HepG2 (cell line): ENCODE measurements at regions not wholly inside any gene's neighbourhood (a gene's known extent, or its start where the extent isn't known, plus 50 kb on each side); places are given as distances from the start of the nearest gene placed in this dataset.
A peak's percentile ranks its signal among the peaks of the same experiment; 100 is the strongest.

ENCODE experiments used
- CAMTA2 ChIP-seq: sonication (generic); formaldehyde crosslinking; IDR thresholded peaks from 2 replicates; pipeline ENCODE4 v1.4.0; 2020; ENCODE audit warnings: mild to moderate bottlenecking, missing genetic modification reagents, borderline replicate concordance
- CENPX ChIP-seq: sonication (generic); formaldehyde crosslinking; IDR thresholded peaks from 2 replicates; pipeline ENCODE4 v1.9.0; 2021; ENCODE audit warnings: mild to moderate bottlenecking, missing genetic modification reagents, moderate library complexity
- DNMT1 ChIP-seq: sonication (generic); formaldehyde crosslinking; IDR thresholded peaks from 2 replicates; pipeline ENCODE4 v1.5.1; 2020; ENCODE audit warnings: mild to moderate bottlenecking, missing genetic modification reagents
- ERF ChIP-seq: IDR thresholded peaks from 2 replicates; pipeline ENCODE4 v1.6.1; 2018; ENCODE audit warnings: missing biosample characterization, missing genetic modification reagents
- ETV5 ChIP-seq: IDR thresholded peaks from 2 replicates; pipeline ENCODE4 v1.6.1; 2018; ENCODE audit warnings: missing biosample characterization, missing genetic modification reagents, inconsistent platforms, borderline replicate concordance
- FOXO1 ChIP-seq: sonication (generic); formaldehyde crosslinking; IDR thresholded peaks from 2 replicates; pipeline ENCODE4 v1.4.0; 2020; ENCODE audit warnings: missing genetic modification reagents
- HMG20B ChIP-seq: conservative IDR thresholded peaks from 2 replicates; pipeline ENCODE4 v1.6.1; 2016; ENCODE audit warnings: missing genetic modification reagents, missing compliant biosample characterization
- IKZF4 ChIP-seq: sonication (generic); formaldehyde crosslinking; IDR thresholded peaks from 2 replicates; pipeline ENCODE4 v1.5.1; 2020; ENCODE audit warnings: borderline replicate concordance, mild to moderate bottlenecking, low read depth, missing genetic modification reagents; ENCODE audit errors: not compliant biosample characterization
- IRF2 ChIP-seq: IDR thresholded peaks from 2 replicates; pipeline ENCODE4 v1.6.1; 2018; ENCODE audit warnings: missing genetic modification reagents, missing compliant biosample characterization
- MTA1 ChIP-seq: sonication (generic); formaldehyde crosslinking; IDR thresholded peaks from 2 replicates; pipeline ENCODE4 v1.4.0; 2020; ENCODE audit warnings: missing genetic modification reagents, mild to moderate bottlenecking, borderline replicate concordance
- MTF1 ChIP-seq: sonication (generic); formaldehyde crosslinking; IDR thresholded peaks from 2 replicates; pipeline ENCODE4 v1.5.0; 2020; ENCODE audit warnings: missing genetic modification reagents
- PAWR ChIP-seq: sonication (generic); formaldehyde crosslinking; IDR thresholded peaks from 2 replicates; pipeline ENCODE4 v1.4.0; 2020; ENCODE audit warnings: missing genetic modification reagents, mild to moderate bottlenecking, borderline replicate concordance
- PHF20 ChIP-seq: sonication (generic); formaldehyde crosslinking; IDR thresholded peaks from 2 replicates; pipeline ENCODE4 v1.5.0; 2020; ENCODE audit warnings: mild to moderate bottlenecking, missing genetic modification reagents
- THYN1 ChIP-seq: sonication (generic); formaldehyde crosslinking; IDR thresholded peaks from 2 replicates; pipeline ENCODE4 v1.8.1; 2023; ENCODE audit warnings: low read depth, mild to moderate bottlenecking, moderate library complexity, missing genetic modification reagents, borderline replicate concordance
- ZMYM3 ChIP-seq: sonication (generic); formaldehyde crosslinking; IDR thresholded peaks from 2 replicates; pipeline ENCODE4 v1.5.1; 2020; ENCODE audit warnings: mild to moderate bottlenecking, missing genetic modification reagents
- ZNF335 ChIP-seq: sonication (generic); formaldehyde crosslinking; IDR thresholded peaks from 2 replicates; pipeline ENCODE4 v1.4.0; 2020; ENCODE audit warnings: missing genetic modification reagents
- ZNF350 ChIP-seq: sonication (generic); formaldehyde crosslinking; IDR thresholded peaks from 2 replicates; pipeline ENCODE4 v1.4.0; 2020; ENCODE audit warnings: mild to moderate bottlenecking, low read depth, missing genetic modification reagents, borderline replicate concordance
- ZNF441 ChIP-seq: sonication (generic); formaldehyde crosslinking; IDR thresholded peaks from 2 replicates; pipeline ENCODE4 v1.7.0; 2021; ENCODE audit warnings: missing genetic modification reagents, borderline replicate concordance
- ZNF552 ChIP-seq: sonication (generic); formaldehyde crosslinking; IDR thresholded peaks from 2 replicates; pipeline ENCODE4 v1.9.0; 2022; ENCODE audit warnings: missing genetic modification reagents, mild to moderate bottlenecking, borderline replicate concordance
- ZNF605 ChIP-seq: sonication (generic); formaldehyde crosslinking; IDR thresholded peaks from 2 replicates; pipeline ENCODE4 v1.8.0; 2022; ENCODE audit warnings: mild to moderate bottlenecking, missing genetic modification reagents
- ZSCAN21 ChIP-seq: sonication (generic); formaldehyde crosslinking; IDR thresholded peaks from 2 replicates; pipeline ENCODE4 v1.8.0; 2022; ENCODE audit warnings: mild to moderate bottlenecking, missing genetic modification reagents, moderate library complexity, borderline replicate concordance
- ZXDC ChIP-seq: sonication (generic); formaldehyde crosslinking; IDR thresholded peaks from 2 replicates; pipeline ENCODE4 v1.5.0; 2020; ENCODE audit warnings: mild to moderate bottlenecking, missing genetic modification reagents
- TF ChIP-seq, protein P1 (sequence below): sonication (generic); formaldehyde crosslinking; IDR thresholded peaks from 2 replicates; pipeline ENCODE4 v1.9.0; 2022; ENCODE audit warnings: missing genetic modification reagents, mild to moderate bottlenecking, borderline replicate concordance

DNA sequence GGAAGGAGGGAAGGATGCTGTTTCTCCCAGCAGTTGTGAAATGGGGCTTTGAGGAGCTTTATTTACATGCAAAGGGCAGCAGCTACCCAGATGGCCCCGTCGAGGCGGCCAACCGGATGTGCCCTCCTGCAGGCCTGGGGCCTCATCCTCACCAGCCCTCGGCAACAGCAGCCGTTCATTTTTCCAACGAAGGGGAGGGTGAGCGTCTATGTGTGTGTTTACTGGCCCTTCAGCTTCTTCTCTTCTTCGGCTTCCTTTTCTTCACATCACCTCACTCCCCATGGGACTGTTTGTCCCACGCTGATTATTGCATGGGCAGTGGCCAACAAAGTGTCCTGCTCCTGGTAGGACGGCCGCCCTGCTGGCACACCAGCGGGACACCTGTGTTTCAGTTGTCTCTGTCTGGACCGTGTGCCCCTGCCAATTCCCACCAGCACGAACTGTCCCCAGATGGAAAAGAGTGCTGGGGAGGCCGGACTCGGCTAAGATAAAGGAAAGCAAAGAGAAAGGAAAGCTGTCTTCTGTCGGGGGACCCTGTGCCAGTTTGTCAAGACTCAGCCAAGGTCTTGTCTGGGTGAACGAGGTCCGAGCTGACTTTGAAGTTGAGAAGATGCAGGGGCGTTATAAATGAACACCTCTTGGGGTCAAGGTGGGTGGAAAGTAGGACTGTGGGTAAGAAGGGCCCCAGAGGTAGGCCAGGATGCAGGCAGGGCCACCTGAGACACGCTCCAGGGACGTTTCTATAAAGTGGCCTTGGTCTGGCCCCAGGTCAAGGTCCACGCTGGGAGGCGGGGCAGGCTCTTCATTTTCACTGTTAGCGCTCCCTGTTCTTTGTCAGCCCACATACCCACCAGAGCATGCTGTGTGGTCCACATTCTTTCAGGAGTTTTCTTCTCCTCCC lies 57.0 kb downstream of the FAM50B start (continued):
- TF ChIP-seq, protein P1, sequence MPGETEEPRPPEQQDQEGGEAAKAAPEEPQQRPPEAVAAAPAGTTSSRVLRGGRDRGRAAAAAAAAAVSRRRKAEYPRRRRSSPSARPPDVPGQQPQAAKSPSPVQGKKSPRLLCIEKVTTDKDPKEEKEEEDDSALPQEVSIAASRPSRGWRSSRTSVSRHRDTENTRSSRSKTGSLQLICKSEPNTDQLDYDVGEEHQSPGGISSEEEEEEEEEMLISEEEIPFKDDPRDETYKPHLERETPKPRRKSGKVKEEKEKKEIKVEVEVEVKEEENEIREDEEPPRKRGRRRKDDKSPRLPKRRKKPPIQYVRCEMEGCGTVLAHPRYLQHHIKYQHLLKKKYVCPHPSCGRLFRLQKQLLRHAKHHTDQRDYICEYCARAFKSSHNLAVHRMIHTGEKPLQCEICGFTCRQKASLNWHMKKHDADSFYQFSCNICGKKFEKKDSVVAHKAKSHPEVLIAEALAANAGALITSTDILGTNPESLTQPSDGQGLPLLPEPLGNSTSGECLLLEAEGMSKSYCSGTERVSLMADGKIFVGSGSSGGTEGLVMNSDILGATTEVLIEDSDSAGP (CRISPR knock-in tag) = peak; percentile 80
- TF ChIP-seq MTF1 (CRISPR knock-in tag) = no peak
- peak; percentile 77; the same call in 1 of the 2 replicates for TF ChIP-seq ZNF441 (CRISPR knock-in tag)
- 0 out of 2 replicates have a peak, but pooled peaks have one; percentile 28 for TF ChIP-seq ZSCAN21
- peak; percentile 62; the same call in 1 of the 2 replicates for TF ChIP-seq HMG20B (CRISPR knock-in tag)
- peak; percentile 63 for TF ChIP-seq IKZF4 (CRISPR knock-in tag)
- no peak for TF ChIP-seq CENPX (CRISPR knock-in tag)
- peak; percentile 88; the same call in 1 of the 2 replicates for TF ChIP-seq ZXDC (CRISPR knock-in tag)
- no peak; the same call in 1 of the 2 replicates for TF ChIP-seq ZMYM3 (CRISPR knock-in tag)
- TF ChIP-seq FOXO1 (CRISPR knock-in tag) = peak; percentile 82
- TF ChIP-seq CAMTA2 (CRISPR knock-in tag) = no peak
- no peak for TF ChIP-seq THYN1 (CRISPR knock-in tag)
- TF ChIP-seq IRF2 (CRISPR knock-in tag) = peak; percentile 91
- TF ChIP-seq ZNF552 = peak; percentile 76; the same call in 1 of the 2 replicates
- TF ChIP-seq MTA1 = peak; percentile 99
- peak; percentile 87 for TF ChIP-seq ETV5 (CRISPR knock-in tag)
- no peak for TF ChIP-seq PAWR (CRISPR knock-in tag)
- TF ChIP-seq DNMT1 (CRISPR knock-in tag) = no peak
- TF ChIP-seq PHF20 (CRISPR knock-in tag) = 0 out of 2 replicates have a peak, but pooled peaks have one; percentile 55
- TF ChIP-seq ERF (CRISPR knock-in tag) = peak; percentile 92
- peak; percentile 41; the same call in 1 of the 2 replicates for TF ChIP-seq ZNF335 (CRISPR knock-in tag)
- TF ChIP-seq ZNF605 = peak; percentile 97
- no peak; the same call in none of the 2 replicates for TF ChIP-seq ZNF350 (CRISPR knock-in tag)
